Left lung (tissue), 4 donors: ENCODE measurements at regions not wholly inside any gene's neighbourhood (a gene's known extent, or its start where the extent isn't known, plus 50 kb on each side); places are given as distances from the start of the nearest gene placed in this dataset.

Experiments used
- ATAC-seq: fragments of 200-7000 bp; cut with Tn5 transposase; one replicate; pipeline ENCODE4 v1.9.1; 2020; ENCODE audit warnings: moderate library complexity
- DNase-seq, 4 donors: peaks; one replicate each; pipeline ENCODE4 v3.0.0-alpha.2; 2013 to 2020
- H3K27ac ChIP-seq, 2 donors: fragments of 200-600 bp; sonication (generic) in 1 of 2; one replicate each; pipeline versions ENCODE4 v1.5.0 to v1.8.0; 2020 to 2021
- H3K27me3 ChIP-seq, 2 donors: fragments of 200-600 bp; sonication (generic) in 1 of 2; one replicate each; pipeline versions ENCODE4 v1.5.0 to v1.8.0; 2020 to 2021
- H3K36me3 ChIP-seq, 2 donors: fragments of 200-600 bp; sonication (generic) in 1 of 2; one replicate each; pipeline versions ENCODE4 v1.5.0 to v1.8.0; 2020 to 2021
- H3K4me1 ChIP-seq, 2 donors: fragments of 200-600 bp; one replicate each; pipeline ENCODE4 v1.8.0; 2021
- H3K4me3 ChIP-seq, 2 donors: fragments of 200-600 bp; sonication (generic) in 1 of 2; one replicate each; pipeline versions ENCODE4 v1.5.0 to v1.8.0; 2020 to 2021; ENCODE audit warnings: mild to moderate bottlenecking in 1 of 2
- H3K9me3 ChIP-seq, 2 donors: fragments of 200-600 bp; sonication (generic) in 1 of 2; one replicate each; pipeline versions ENCODE4 v1.5.0 to v1.8.0; 2020 to 2021
- CTCF ChIP-seq, 2 donors: fragments of 200-600 bp; sonication (generic) in 1 of 2; IDR thresholded peaks; one replicate each; pipeline versions ENCODE4 v1.5.0 to v1.8.0; 2021; ENCODE audit warnings: antibody characterized with exemption in 2 of 2
- intact Hi-C, 2 donors: fragments of 100-400 bp; cut with DNase I; formaldehyde crosslinking; loops; one replicate each; pipeline versions ENCODE4 v1.11.2 to v1.14.2; 2022
- donor health status: DM: no; HTN: yes; CAD: no.
- donor health status: DM: no; HTN: no; CAD: no.

GRCh38 chr13:44022196-44022595 lies 142.5 kb downstream of the LACC1 start:
- no peak for ATAC-seq
- H3K4me3 ChIP-seq = no peak overlapping the region
- DNase-seq = no peak
- no peak for TF ChIP-seq CTCF (IDR thresholded peaks at IDR 0.05)
- H3K9me3 ChIP-seq = no peaks in the 10 kb centered on the region
- no peaks in the 10 kb centered on the region for H3K4me1 ChIP-seq
- intact Hi-C loops = no loop called here
- H3K27me3 ChIP-seq = no peaks in the 10 kb centered on the region
- H3K36me3 ChIP-seq = no peaks in the 10 kb centered on the region
- no peak overlapping the region for H3K27ac ChIP-seq

DNA sequence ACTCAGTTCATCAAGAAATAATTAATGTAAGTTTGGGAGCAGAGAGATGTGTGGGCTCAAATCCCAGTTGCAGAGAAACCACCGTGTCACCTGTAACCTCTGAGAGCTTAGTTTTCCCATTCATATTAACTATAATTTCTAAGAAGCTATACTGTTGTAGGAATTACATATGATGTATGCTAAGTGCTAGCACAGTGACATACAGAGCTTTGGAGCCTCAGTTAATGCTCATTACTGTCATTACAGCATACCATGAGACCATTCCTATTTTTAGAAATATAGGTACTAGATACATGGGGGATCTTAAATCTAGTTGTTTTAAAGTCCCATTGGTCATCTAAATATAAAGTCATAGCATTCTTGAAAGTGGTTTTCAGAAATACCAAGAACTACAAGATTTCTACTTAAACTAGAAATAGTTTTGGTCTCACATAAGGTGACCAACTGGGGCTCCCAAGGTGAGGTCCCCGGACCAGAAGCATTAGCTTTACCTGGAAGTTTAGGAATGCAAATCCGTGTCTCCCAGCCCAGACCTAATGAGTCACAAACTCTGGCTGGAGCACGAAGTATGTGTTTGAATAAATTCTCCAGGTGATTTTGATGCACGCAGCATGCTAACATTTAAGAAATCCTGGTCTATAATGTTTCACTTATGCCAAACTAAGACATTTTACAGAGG lies 144.6 kb downstream of the LACC1 start:
- H3K9me3 ChIP-seq = no peaks in the 10 kb centered on the region
- no peak for ATAC-seq

DNA sequence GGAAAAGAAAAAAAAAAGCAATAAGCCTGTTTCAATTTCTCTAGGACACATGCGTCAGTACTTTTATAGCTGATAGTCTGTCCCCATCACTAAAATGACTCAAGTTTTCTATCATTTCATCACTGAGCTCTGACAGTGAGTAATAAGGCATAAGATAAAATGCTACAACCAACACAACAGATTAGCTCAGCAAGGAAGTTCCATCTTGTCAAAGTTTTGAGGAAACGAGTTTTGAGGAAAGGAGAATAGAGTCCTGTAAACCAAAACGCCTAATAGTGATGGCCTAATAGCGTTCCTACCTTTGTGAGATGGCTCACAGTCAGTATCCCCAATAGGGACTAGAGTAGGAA lies 145.1 kb downstream of the LACC1 start:
- ATAC-seq = no peak
- H3K4me1 ChIP-seq = no peaks in the 10 kb centered on the region
- H3K27ac ChIP-seq = no peak overlapping the region
- no peak overlapping the region for H3K4me3 ChIP-seq
- no peaks in the 10 kb centered on the region for H3K9me3 ChIP-seq
- no peak for TF ChIP-seq CTCF (IDR thresholded peaks at IDR 0.05)
- no peaks in the 10 kb centered on the region for H3K27me3 ChIP-seq
- no peak for DNase-seq
- intact Hi-C loops = no loop called here
- H3K36me3 ChIP-seq = no peaks in the 10 kb centered on the region

More for the DNA sequence above, 144.6 kb downstream of the LACC1 start:
- Histone ChIP-seq H3K27ac (no peak overlapping the region), H3K4me1 (no peaks in the 10 kb centered on the region), H3K36me3 (no peaks in the 10 kb centered on the region), H3K27me3 (no peaks in the 10 kb centered on the region), H3K4me3 (no peak overlapping the region)
- no peak for DNase-seq
- intact Hi-C loops = no loop called here
- no peak for TF ChIP-seq CTCF (IDR thresholded peaks at IDR 0.05)

DNA sequence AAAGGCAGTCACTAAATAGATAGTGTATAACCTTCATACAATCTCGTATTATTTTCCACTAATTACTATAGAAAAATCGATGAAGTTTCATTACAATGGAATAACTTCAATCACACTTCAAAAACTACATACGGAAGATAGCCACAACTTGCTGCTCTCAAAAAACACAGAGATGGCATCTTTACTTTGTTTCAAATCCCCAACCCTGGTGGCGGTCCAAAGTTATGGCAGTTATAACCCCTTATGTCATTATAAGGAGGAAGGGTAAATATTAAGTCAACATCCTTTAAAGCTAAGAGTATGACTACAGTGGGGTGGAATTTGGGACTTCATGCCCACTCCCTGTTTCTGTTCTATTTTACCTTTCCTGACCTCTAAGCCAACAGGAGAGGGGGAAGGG lies 146.5 kb downstream of the LACC1 start:
- Histone ChIP-seq H3K4me1 (no peaks in the 10 kb centered on the region), H3K9me3 (no peaks in the 10 kb centered on the region), H3K36me3 (no peaks in the 10 kb centered on the region), H3K27me3 (no peaks in the 10 kb centered on the region), H3K4me3 (no peak overlapping the region), H3K27ac (no peak overlapping the region)
- ATAC-seq (no peak), DNase-seq (no peak)
- intact Hi-C loops = no loop called here
- TF ChIP-seq CTCF (IDR thresholded peaks at IDR 0.05) = no peak

- no peak overlapping the region for H3K4me3 ChIP-seq
- no peaks in the 10 kb centered on the region for H3K4me1 ChIP-seq
- H3K27me3 ChIP-seq = no peaks in the 10 kb centered on the region
- no peak for DNase-seq
- H3K9me3 ChIP-seq = no peaks in the 10 kb centered on the region
- no peaks in the 10 kb centered on the region for H3K36me3 ChIP-seq
- ATAC-seq = no peak
- no peak overlapping the region for H3K27ac ChIP-seq
- intact Hi-C loops = no loop called here
- TF ChIP-seq CTCF (IDR thresholded peaks at IDR 0.05) = no peak
These were observed 149.0 kb downstream of the LACC1 start for GRCh38 chr13:44028734-44029133.
